Activated naive CD8-positive, alpha-beta T cell treated with anti-CD3 and anti-CD28 coated beads, Interleukin-2, amount 50 U/mL, for 24 hours (primary cell): ENCODE measurements at regions not wholly inside any gene's neighbourhood (a gene's known extent, or its start where the extent isn't known, plus 50 kb on each side); places are given as distances from the start of the nearest gene placed in this dataset.
A peak's percentile ranks its signal among the peaks of the same experiment; 100 is the strongest.

Experiments
- ATAC-seq: fragments of 150-1000 bp; cut with Tn5 transposase; one replicate; pipeline ENCODE4 v1.10.0; 2021
- DNase-seq: peaks from one replicate; pipeline ENCODE4 v3.0.0; 2021
- H3K27ac Mint-ChIP-seq: one replicate; pipeline ENCODE4 v1.8.0; 2021; ENCODE audit warnings: mild to moderate bottlenecking, mixed read lengths
- H3K27me3 Mint-ChIP-seq: one replicate; pipeline ENCODE4 v1.8.0; 2021; ENCODE audit warnings: mixed read lengths
- H3K36me3 Mint-ChIP-seq: one replicate; pipeline ENCODE4 v1.8.0; 2021; ENCODE audit warnings: low read depth, mixed read lengths
- H3K4me1 Mint-ChIP-seq: one replicate; pipeline ENCODE4 v1.8.0; 2021; ENCODE audit warnings: mixed read lengths
- H3K4me3 Mint-ChIP-seq: one replicate; pipeline ENCODE4 v1.8.0; 2021; ENCODE audit warnings: mild to moderate bottlenecking, moderate library complexity, mixed read lengths
- H3K9me3 Mint-ChIP-seq: one replicate; pipeline ENCODE4 v1.8.0; 2021; ENCODE audit warnings: mixed read lengths

DNA sequence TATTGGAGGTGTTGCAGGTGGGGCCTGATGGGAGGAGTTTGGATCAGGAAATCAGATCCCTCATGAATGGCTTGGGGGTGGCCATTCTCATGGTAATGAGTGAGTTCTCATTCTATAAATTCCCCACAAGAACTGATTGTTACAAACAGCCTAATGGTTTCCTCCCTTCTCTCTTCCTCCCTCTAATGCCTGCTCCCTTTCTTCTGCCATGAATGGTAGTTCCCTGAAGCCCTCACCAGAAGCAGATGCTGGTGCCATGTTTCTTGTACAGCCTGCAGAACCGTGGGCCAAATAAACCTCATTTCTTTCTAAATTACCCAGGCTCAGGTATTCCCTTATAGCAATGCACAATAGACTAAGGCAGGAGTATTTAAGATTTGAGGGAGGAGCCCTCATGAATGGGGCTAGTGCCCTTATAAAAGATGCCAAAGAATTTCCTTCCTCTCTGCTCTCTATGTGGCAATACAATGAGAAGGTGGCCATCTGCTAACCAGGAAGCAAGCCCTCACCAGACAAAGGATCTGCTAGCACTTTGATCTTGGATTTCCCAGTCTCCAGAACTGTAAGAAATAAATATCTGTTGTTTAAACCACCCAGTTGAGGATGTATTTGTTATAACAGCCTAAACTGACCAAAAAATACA is 251.8 kb downstream of the ZEB2 start:
- DNase-seq (no peak), ATAC-seq (no peak)
- H3K9me3 Mint-ChIP-seq = peaks cover 5% of the 10 kb centered on the region
- no peak overlapping the region for H3K4me3 Mint-ChIP-seq
- H3K27me3 Mint-ChIP-seq = no peaks in the 10 kb centered on the region
- peaks cover 51% of the 10 kb centered on the region for H3K4me1 Mint-ChIP-seq
- peaks cover 12% of the 10 kb centered on the region for H3K36me3 Mint-ChIP-seq
- peak overlapping the region; percentile 88 for H3K27ac Mint-ChIP-seq

- H3K27ac Mint-ChIP-seq = peak overlapping the region; percentile 88
- H3K27me3 Mint-ChIP-seq = no peaks in the 10 kb centered on the region
- ATAC-seq (peak; percentile 86), DNase-seq (peak; percentile 29)
- peaks cover 12% of the 10 kb centered on the region for H3K36me3 Mint-ChIP-seq
- H3K9me3 Mint-ChIP-seq = peaks cover 5% of the 10 kb centered on the region
- no peak overlapping the region for H3K4me3 Mint-ChIP-seq
- H3K4me1 Mint-ChIP-seq = peaks cover 50% of the 10 kb centered on the region
Measured at GRCh38 chr2:144267239-144267638, 252.7 kb downstream of the ZEB2 start.

GRCh38 chr2:144265654-144266053 is 254.3 kb downstream of the ZEB2 start:
- H3K27me3 Mint-ChIP-seq = no peaks in the 10 kb centered on the region
- H3K4me1 Mint-ChIP-seq = peaks cover 61% of the 10 kb centered on the region
- peak overlapping the region; percentile 88 for H3K27ac Mint-ChIP-seq

GRCh38 chr2:144261966-144262365 is 258.0 kb downstream of the ZEB2 start:
- Mint-ChIP-seq H3K4me1 (peaks cover 72% of the 10 kb centered on the region), H3K4me3 (peak overlapping the region; percentile 37), H3K27ac (peak overlapping the region; percentile 80), H3K9me3 (peaks cover 19% of the 10 kb centered on the region), H3K27me3 (no peaks in the 10 kb centered on the region), H3K36me3 (peaks cover 24% of the 10 kb centered on the region)
- DNase-seq (peak; percentile 39), ATAC-seq (peak; percentile 76)

More at GRCh38 chr2:144265654-144266053, 254.3 kb downstream of the ZEB2 start:
- H3K36me3 Mint-ChIP-seq = peaks cover 12% of the 10 kb centered on the region
- ATAC-seq (peak; percentile 55), DNase-seq (no peak)
- H3K9me3 Mint-ChIP-seq = peaks cover 5% of the 10 kb centered on the region
- H3K4me3 Mint-ChIP-seq = peak overlapping the region; percentile 2

DNA sequence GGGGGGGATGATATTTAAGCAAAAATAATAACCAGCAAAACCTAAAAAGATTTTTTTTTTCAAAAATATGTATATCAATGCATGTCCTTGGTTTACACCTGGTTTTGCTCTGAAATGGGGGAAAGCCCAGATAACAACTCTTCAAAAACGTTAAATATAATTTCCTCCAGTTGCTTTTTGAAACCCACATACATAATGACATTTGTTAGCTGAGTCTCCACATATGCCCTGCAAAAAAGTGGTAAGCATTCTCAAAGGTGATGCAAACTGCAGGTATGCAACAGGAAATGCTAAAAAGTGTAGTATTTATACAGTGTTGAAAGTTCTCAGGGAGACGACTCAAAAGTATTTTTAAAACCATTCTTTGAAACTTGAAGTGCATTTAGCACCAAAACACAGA is 258.6 kb downstream of the ZEB2 start:
- Mint-ChIP-seq H3K4me3 (peak overlapping the region; percentile 37), H3K9me3 (peaks cover 19% of the 10 kb centered on the region), H3K36me3 (peaks cover 26% of the 10 kb centered on the region), H3K4me1 (peaks cover 72% of the 10 kb centered on the region), H3K27me3 (no peaks in the 10 kb centered on the region), H3K27ac (peak overlapping the region; percentile 80)
- ATAC-seq = no peak
- no peak for DNase-seq

DNA sequence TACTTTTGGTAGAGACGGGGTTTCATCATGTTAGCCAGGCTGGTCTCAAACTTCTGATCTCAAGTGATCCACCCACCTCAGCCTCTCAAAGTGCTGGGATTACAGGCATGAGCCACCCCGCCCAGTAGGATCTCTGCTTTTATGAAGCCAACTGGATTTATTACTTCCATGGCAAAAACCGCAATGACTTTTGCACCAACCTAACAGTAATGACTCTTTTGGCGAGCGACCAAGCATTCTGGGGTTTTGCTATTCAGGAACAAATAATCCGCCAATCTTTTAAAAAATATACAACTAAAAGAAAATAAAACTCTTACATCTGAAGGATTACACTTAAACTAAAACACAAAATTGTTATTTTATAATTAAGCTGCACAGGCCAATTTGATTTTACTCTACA is 260.6 kb downstream of the ZEB2 start:
- Mint-ChIP-seq H3K27me3 (no peaks in the 10 kb centered on the region), H3K9me3 (peaks cover 28% of the 10 kb centered on the region), H3K4me1 (peaks cover 59% of the 10 kb centered on the region), H3K4me3 (no peak overlapping the region), H3K36me3 (peaks cover 38% of the 10 kb centered on the region), H3K27ac (no peak overlapping the region)
- ATAC-seq = no peak
- no peak for DNase-seq

DNA sequence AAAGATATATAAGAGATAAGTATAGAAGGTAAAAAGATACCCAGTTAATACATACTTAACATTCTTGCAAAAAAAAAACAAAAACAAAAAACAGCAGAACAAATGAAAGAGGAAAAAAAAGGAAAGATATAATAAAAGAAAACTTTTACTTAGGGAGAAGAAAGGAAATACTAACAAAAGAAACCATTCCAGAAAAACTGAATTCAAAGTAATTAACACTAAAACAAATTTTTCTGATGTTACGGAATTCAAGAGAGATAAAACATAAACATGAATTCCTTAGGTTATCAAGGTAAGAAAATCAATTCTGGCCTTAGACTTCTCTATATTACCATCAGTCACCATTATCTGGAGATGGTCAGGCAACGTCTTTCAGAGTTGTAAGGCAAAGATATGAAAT is 261.8 kb downstream of the ZEB2 start:
- DNase-seq (no peak), ATAC-seq (no peak)
- peaks cover 43% of the 10 kb centered on the region for H3K36me3 Mint-ChIP-seq
- no peak overlapping the region for H3K4me3 Mint-ChIP-seq
- peaks cover 32% of the 10 kb centered on the region for H3K9me3 Mint-ChIP-seq
- peaks cover 54% of the 10 kb centered on the region for H3K4me1 Mint-ChIP-seq
- H3K27me3 Mint-ChIP-seq = no peaks in the 10 kb centered on the region
- peak overlapping the region; percentile 46 for H3K27ac Mint-ChIP-seq

GRCh38 chr2:144256996-144257707 is 262.8 kb downstream of the ZEB2 start:
- Mint-ChIP-seq H3K36me3 (peaks cover 50% of the 10 kb centered on the region), H3K4me3 (peak overlapping the region; percentile 16)

DNA sequence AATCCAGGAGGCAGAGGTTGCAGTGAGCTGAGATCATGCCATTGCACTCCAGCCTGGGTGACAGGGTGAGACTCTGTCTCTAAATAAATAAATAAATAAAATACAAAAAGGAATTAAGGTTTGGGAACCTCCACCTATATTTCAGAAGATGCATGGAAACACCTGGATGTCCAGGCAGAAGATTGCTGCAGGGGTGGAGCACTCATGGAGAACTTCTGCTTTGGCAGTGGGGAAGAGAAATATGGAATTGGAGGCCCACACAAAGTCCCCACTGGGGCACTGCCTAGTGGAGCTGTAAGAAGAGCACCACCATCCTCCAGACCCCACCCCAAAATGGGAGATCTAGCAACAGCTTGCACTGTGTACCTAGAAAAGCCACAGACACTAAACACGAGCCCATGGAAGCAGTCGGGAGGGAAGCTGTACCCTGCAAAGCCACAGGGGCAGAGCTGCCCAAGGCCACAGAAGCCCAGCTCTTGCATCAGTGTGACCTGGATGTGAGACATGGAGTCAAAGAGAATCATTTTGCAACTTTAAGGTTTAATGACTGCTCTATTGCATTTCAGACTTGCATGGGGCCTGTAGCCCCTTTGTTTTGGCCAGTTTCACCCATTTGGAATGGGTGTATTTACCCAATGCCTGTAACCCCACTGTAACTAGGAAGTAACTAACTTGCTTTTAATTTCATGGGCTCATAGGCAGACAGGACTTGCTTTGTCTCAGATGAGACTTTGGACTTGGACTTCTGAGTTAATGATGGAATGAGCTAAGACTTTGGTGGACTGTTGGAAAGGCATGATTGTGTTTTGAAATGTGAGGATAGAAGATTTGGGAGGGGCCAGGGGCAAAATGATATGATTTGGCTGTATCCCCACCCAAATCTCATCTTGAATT is 265.3 kb downstream of the ZEB2 start:
- Mint-ChIP-seq H3K4me3 (no peak overlapping the region), H3K4me1 (peaks cover 33% of the 10 kb centered on the region), H3K27me3 (no peaks in the 10 kb centered on the region), H3K27ac (no peak overlapping the region), H3K9me3 (peaks cover 38% of the 10 kb centered on the region), H3K36me3 (peaks cover 53% of the 10 kb centered on the region)
- no peak for DNase-seq
- ATAC-seq = no peak

More at GRCh38 chr2:144256996-144257707, 262.8 kb downstream of the ZEB2 start:
- peak overlapping the region; percentile 46 for H3K27ac Mint-ChIP-seq
- no peaks in the 10 kb centered on the region for H3K27me3 Mint-ChIP-seq
- peaks cover 52% of the 10 kb centered on the region for H3K4me1 Mint-ChIP-seq
- no peak for DNase-seq
- ATAC-seq = peak; percentile 90
- H3K9me3 Mint-ChIP-seq = peaks cover 38% of the 10 kb centered on the region

GRCh38 chr2:144253743-144254142 is 266.2 kb downstream of the ZEB2 start:
- H3K27ac Mint-ChIP-seq = no peak overlapping the region
- H3K36me3 Mint-ChIP-seq = peaks cover 48% of the 10 kb centered on the region
- no peaks in the 10 kb centered on the region for H3K27me3 Mint-ChIP-seq
- H3K4me3 Mint-ChIP-seq = no peak overlapping the region
- ATAC-seq (no peak), DNase-seq (no peak)
- H3K4me1 Mint-ChIP-seq = peaks cover 40% of the 10 kb centered on the region
- peaks cover 38% of the 10 kb centered on the region for H3K9me3 Mint-ChIP-seq

DNA sequence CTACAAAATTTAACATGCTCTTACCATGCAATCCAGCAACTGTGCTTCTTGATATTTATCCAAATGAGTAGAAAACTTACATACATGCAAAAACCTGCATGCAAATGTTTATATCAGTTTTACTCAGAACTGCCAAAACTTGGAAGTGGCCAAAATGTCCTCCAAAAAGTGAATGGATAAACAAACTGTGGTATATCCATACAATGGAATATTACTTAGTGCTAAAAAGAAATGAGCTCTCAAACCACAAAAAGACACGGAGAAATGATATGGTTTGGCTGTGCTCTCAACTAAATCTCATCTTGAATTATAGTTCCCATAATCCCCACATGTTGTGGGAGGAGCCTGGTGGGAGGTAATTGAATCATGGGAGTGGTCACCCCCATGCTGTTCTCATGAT is 267.2 kb downstream of the ZEB2 start:
- Mint-ChIP-seq H3K4me1 (peaks cover 33% of the 10 kb centered on the region), H3K27me3 (no peaks in the 10 kb centered on the region), H3K27ac (no peak overlapping the region), H3K9me3 (peaks cover 27% of the 10 kb centered on the region), H3K36me3 (peaks cover 39% of the 10 kb centered on the region), H3K4me3 (no peak overlapping the region)
- DNase-seq (no peak), ATAC-seq (no peak)

- DNase-seq = no peak
- no peaks in the 10 kb centered on the region for H3K27me3 Mint-ChIP-seq
- peaks cover 14% of the 10 kb centered on the region for H3K9me3 Mint-ChIP-seq
- H3K27ac Mint-ChIP-seq = peak overlapping the region; percentile 2
- no peak for ATAC-seq
- peaks cover 25% of the 10 kb centered on the region for H3K36me3 Mint-ChIP-seq
- H3K4me1 Mint-ChIP-seq = peaks cover 13% of the 10 kb centered on the region
- H3K4me3 Mint-ChIP-seq = no peak overlapping the region
Measured at GRCh38 chr2:144249035-144249637, 270.8 kb downstream of the ZEB2 start.

- H3K9me3 Mint-ChIP-seq = peaks cover 13% of the 10 kb centered on the region
- no peak for ATAC-seq
Measured at GRCh38 chr2:144248350-144249034, 271.4 kb downstream of the ZEB2 start.

GRCh38 chr2:144244938-144245337 is 275.0 kb downstream of the ZEB2 start:
- H3K27ac Mint-ChIP-seq = no peak overlapping the region
- H3K27me3 Mint-ChIP-seq = no peaks in the 10 kb centered on the region
- no peak overlapping the region for H3K4me3 Mint-ChIP-seq
- H3K36me3 Mint-ChIP-seq = peaks cover 11% of the 10 kb centered on the region
- DNase-seq (no peak), ATAC-seq (no peak)
- peaks cover 40% of the 10 kb centered on the region for H3K4me1 Mint-ChIP-seq
- peaks cover 4% of the 10 kb centered on the region for H3K9me3 Mint-ChIP-seq

More at GRCh38 chr2:144248350-144249034, 271.4 kb downstream of the ZEB2 start:
- Mint-ChIP-seq H3K4me1 (peaks cover 13% of the 10 kb centered on the region), H3K27ac (peak overlapping the region; percentile 2), H3K27me3 (no peaks in the 10 kb centered on the region), H3K36me3 (peaks cover 24% of the 10 kb centered on the region), H3K4me3 (no peak overlapping the region)
- DNase-seq = no peak
